GM19328 (cell line): ENCODE measurements at regions not wholly inside any gene's neighbourhood (a gene's known extent, or its start where the extent isn't known, plus 50 kb on each side); places are given as distances from the start of the nearest gene placed in this dataset.
"Not testable (repeated sequence)": the region's sequence is repeated elsewhere in the genome, so short reads cannot be mapped to it uniquely, and the experiment has no call there.

Experiments used
- ATAC-seq: cut with Tn5 transposase; IDR thresholded peaks from one replicate; pipeline ENCODE4 v1.9.1; 2021; ENCODE audit warnings: mild to moderate bottlenecking, moderate library complexity; ENCODE audit not compliant: unreplicated experiment

DNA sequence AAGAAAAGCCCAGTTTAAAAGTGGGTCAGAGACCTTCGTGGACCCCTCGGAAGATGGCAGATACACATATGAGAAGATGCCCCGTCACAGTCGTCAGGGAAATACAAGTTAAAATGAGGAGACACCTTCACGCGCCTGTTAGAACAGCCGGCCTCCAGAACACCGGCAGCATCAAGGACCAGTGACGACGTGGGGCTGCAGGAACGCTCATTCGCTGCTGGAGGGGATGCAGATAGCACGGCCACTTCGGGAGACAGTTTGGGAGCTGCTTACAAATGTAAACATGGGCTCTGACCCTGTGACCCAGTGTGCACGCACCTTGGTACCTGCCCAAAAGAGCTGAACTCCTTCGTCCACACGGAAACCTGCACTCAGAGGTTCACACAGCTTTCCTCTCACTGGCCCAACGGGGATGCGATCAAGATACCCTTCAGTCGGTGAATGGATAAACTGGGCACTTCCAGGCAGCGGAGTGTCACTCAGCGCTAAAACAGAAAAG lies 83.7 kb upstream of the CTDP1 start:
- ATAC-seq: no peak

DNA sequence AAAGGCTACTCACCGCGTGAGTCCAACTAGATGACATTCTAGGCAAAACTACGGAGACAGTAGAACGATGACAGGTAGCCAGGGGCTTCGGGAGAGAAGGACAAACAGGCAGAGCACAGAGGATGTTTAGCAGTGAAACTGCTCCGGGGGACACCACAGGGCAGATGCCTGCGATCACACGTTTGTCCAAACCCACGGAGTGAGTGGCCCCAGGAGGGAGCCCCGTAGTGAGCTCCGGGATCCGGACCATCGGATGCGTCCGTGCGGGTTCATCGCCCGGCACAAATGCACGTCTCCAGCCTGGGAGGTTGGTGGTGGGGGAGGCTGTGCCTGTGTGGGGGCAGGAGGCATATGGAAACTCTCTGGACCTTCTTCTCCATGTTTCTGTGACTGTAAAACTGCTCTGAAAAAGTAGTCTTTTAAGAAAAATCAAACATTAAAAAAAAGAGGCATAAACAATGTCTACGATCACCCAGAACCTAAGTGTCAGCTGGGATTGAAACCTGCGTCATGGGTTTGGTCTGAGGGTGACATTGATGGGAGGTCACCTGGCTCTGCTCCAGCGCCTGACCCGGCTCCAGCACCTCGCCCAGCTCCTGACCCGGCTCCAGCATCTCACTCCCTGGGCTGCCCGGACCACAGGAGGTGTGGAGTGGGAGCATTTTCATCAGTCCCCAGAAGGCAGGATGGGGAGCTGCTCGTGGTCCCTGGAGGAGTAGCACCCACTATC lies 83.0 kb upstream of the CTDP1 start:
- ATAC-seq: no peak

DNA sequence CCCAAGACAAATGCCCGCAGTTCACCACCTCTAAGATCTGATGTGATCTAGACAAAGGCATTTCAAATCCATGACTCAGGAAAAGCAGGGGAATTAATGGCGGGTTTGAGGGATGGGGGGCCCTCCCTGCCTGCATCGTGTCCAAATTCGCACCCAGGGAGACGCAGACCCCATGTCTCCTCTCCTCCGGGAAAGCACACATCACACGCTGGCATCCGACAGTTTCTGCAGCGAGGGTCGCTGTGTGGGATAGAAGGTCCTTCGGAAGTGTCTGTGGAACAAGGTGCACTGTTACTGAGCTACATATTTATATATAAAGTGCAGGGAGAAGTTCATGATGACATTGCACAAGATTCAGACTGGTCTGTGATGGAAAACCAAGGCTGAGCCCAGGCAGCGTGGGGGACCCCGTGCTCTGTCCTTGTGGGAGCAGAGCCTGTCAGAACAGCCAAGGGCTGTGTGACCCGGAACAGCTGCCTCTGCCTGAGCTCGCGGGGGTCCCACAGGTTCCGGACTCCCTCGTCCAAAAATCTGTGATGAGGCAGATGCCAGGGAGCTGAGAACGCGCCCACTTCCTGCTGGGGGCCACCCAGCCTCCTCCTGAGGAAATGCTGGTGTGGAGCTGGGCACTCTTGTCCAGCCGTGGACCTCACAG lies 82.3 kb upstream of the CTDP1 start:
- ATAC-seq: no peak

GRCh38 chr18:79597831-79598632 lies 81.6 kb upstream of the CTDP1 start:
- ATAC-seq: no peak

- no peak for ATAC-seq
These were observed 80.9 kb upstream of the CTDP1 start for GRCh38 chr18:79598633-79599175.

DNA sequence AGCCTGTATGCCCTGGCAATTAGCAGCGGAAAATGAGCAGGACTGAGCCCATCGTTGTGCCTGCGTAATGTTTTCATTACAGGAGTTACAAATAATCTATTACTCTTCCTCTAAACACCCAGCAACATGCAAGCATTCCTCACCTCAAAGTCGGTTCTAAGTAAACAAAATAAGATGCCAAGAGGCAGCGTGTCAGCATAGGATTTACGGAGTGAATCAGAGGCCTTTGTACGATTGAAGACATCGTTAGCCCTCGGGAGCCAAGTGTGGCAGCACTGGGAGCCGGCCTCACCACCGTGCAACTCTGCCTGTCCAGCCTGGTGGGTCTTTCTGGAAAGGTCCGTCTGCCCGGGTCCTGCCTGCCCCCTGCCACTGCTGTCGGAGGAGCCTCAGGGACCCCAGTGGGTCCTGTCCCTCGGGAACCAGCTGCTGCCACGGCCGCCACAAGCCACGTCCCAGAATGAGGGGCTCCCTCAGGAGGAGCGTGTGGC lies 80.1 kb upstream of the CTDP1 start:
- no peak for ATAC-seq

DNA sequence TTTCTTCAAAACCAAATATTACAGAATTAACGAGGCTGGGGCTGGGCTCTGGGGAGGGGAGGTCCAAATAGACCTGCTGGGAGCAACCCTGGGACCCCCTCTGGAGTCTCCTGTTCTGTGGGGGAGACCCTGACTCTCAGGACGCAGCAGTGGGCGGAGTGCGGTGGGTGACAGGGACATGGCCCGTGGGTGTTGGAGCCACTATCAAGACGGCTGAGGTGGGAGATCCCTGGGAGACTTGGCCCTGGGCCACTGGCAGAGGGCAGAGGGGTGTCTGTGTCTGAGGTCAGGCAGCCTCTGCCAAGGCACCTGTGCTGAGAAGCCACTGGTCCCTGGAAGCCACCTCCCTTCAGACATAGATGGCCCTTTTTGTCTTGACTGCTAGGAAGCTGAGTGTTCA lies 79.5 kb upstream of the CTDP1 start:
- ATAC-seq: no peak

- no peak for ATAC-seq
These were observed 79.0 kb upstream of the CTDP1 start for GRCh38 chr18:79600596-79600995.

GRCh38 chr18:79601234-79601633 lies 78.4 kb upstream of the CTDP1 start:
- no peak for ATAC-seq

- ATAC-seq: no peak
These were observed 76.0 kb upstream of the CTDP1 start for GRCh38 chr18:79603321-79604204.

GRCh38 chr18:79604205-79604912 lies 75.2 kb upstream of the CTDP1 start:
- no peak for ATAC-seq

DNA sequence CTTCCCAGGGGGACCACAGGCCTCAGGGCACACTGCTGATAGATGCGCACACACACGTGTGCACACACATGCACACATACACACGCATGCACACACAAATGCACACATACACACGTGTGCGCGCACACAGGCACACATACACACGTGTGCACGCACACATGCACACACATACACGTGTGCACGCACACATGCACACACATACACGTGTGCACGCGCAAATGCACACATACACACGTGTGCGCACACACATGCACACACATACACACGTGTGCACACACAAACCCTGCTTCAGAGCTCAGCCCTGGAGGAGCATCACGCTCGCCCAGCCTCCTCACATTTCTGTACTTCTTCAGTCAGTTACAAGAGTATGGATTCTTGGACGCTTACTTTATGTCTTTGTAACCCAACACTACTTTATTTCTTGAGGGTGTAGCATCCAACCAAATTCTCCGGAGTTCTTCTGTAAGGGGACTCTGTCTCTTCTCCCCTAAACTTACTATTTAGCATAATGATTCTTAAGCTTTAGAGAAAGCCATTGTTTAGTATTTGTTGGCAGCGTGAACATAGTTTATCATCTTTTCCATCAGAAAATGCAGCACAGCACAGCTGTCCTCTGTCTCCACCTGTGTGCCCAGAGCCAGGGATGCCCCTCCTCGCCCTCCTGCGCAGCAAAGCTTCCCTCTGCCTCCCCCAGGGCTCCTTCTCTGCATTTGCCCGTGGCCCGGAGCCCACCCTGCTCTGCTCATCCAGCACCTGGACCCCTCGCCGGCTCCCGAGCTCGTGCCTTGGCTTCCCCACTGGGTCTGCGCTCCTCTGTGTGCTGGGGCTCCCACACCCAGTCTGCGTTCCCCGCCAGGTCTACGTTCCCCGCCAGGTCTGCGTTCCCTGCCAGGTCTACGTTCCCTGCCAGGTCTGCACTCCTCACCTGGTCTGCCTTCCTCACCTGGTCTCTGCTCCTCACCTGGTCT lies 74.4 kb upstream of the CTDP1 start:
- ATAC-seq: no peak

DNA sequence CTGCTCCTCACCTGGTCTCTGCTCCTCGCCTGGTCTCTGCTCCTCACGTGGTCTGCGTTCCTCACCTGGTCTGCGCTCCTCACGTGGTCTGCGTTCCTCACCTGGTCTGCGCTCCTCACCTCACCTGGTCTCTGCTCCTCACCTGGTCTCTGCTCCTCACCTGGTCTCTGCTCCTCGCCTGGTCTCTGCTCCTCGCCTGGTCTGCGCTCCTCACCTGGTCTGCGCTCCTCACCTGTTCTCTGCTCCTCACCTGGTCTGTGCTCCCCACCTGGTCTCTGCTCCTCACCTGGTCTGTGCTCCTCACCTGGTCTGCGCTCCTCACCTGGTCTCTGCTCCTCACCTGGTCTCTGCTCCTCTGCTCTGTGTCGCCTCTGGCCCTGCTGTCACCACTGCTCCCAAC lies 73.5 kb upstream of the CTDP1 start:
- ATAC-seq: not testable (repeated sequence)

DNA sequence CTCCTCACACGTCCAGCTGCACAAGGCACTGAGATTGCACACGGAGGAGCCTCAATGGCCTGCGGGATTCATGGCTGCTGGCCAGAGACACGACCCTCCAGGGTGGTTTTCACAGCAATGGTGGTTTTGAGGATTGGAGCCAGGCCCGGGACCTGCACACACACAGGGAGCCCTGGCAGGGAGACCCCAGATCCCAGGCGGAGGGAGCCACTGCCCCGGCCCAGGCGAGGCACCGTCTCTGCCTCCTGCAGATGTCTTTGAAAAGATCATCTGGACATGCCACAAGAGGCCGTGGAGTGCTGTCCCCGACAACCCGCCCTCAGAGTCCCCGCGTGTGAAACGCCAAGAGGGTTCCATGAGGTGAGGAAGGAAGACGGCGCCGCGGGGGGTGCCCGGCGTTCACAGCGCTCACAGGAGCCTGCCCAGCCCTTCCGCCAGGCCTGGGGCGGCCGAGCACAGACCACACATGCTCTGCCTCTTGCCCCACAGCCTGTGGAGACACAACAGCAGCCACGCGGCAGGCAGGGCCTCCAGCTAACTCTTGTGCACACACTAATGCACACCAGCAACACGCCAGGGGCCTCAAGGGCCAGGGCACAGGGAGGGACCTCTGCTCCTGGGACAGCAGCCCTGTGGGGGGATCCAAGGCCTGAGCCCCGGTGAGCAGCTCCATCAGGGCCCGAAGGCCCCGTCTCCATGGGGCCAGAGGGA lies 72.8 kb upstream of the CTDP1 start:
- no peak for ATAC-seq

- no peak for ATAC-seq
These were observed 72.1 kb upstream of the CTDP1 start for GRCh38 chr18:79607361-79607952.

DNA sequence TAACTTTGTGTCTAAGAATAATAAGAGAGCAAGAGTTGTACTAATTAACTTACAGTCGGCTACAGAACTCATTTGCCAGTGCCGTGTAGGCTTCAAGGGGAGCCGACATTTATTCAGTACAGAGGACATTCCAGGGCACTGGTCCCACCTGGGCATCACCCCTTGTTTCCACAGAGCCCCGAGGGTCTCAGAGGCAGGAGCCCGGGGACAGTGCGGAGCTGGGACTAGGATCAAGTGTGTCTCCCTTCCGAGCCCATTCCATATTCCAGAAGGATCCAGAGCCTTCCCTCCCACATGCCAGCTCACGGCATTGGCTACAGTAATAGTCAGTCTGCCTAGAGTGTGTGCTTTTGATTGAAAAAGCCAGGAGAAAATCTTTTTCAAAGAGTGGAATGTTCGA lies 71.5 kb upstream of the CTDP1 start:
- no peak for ATAC-seq

DNA sequence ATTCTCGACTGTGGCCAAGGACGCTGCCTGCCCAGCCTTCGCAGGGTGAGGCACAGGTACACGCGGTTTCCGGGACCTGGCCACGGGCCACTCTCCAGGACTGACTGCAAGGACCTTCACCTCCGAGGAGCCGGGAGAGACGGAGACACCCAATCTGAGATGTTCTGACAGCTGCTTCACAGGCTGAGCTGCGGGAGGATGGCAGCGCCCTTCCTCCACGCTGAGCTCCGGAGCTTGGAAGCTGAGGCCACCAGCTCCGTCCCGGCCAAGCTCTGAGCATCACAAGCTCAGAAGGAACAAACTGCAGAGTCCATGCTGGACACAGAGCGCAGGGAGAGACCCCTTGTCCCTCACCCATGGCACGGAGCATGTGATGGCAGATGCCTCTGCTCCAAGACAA lies 71.1 kb upstream of the CTDP1 start:
- ATAC-seq: no peak
